A549 (cell line): ENCODE measurements at regions not wholly inside any gene's neighbourhood (a gene's known extent, or its start where the extent isn't known, plus 50 kb on each side); places are given as distances from the start of the nearest gene placed in this dataset.

Experiments used
- ATAC-seq, 2 experiments: fragments of 200-7000 bp in 1 of 2; fragments of >200 bp in 1 of 2; cut with Nextera tagmentation in 1 of 2; cut with Tn5 transposase in 1 of 2; 3 replicates each; pipeline versions ENCODE4 v1.8.0 to v1.9.1; 2018 to 2020; ENCODE audit warnings: mild to moderate bottlenecking in 1 of 2, moderate library complexity in 1 of 2
- CTCF ChIA-PET: fragments of 300-600 bp; sonication (Branson Sonifier 250); formaldehyde crosslinking; extraction: SDS; loops from one replicate; lab custom pipeline; 2021; ENCODE audit warnings: antibody characterized with exemption, inconsistent platforms; lab: Yijun Ruan, JAX
- POLR2A ChIA-PET: fragments of 350-600 bp; formaldehyde crosslinking; extraction: SDS; loops from one replicate; lab custom pipeline; 2021; ENCODE audit warnings: antibody characterized with exemption, inconsistent platforms; lab: Yijun Ruan, JAX
- DNase-seq, 2 experiments: peaks; one replicate each; pipeline versions ENCODE4 v3.0.0 to v3.0.0-alpha.2; 2011 to 2016; ENCODE audit warnings: low read depth in 1 of 2, low spot score in 1 of 2
- FAIRE-seq: peaks from 2 replicates; lab custom pipeline; 2011; peaks lifted over from hg19 to GRCh38; lab: Jason Lieb, UNC
- H3K27ac ChIP-seq, 2 experiments: fragments of >200 bp; sonication (Bioruptor Twin); formaldehyde crosslinking; 3 replicates each; pipeline ENCODE4 v1.5.1; 2016 to 2017
- H3K4me1 ChIP-seq: fragments of >200 bp; sonication (Bioruptor Twin); formaldehyde crosslinking; 3 replicates; pipeline ENCODE4 v1.6.1; 2016
- H3K4me2 ChIP-seq: fragments of >200 bp; sonication (Bioruptor Twin); formaldehyde crosslinking; 3 replicates; pipeline ENCODE4 v1.6.1; 2016
- H3K4me3 ChIP-seq: fragments of >200 bp; sonication (Bioruptor Twin); formaldehyde crosslinking; 3 replicates; pipeline ENCODE4 v1.5.1; 2016
- H3K9me3 ChIP-seq: fragments of >200 bp; sonication (Bioruptor Twin); formaldehyde crosslinking; 3 replicates; pipeline ENCODE4 v1.6.1; 2016
- BCL3 ChIP-seq: fragments of >200 bp; sonication (Bioruptor Twin); formaldehyde crosslinking; IDR thresholded peaks from 3 replicates; pipeline ENCODE4 v1.6.1; 2016
- CBX8 ChIP-seq: fragments of 200-600 bp; sonication (generic); IDR thresholded peaks from 2 replicates; pipeline ENCODE4 v1.6.1; 2016
- CHD2 ChIP-seq: fragments of 150-350 bp; IDR thresholded peaks from 2 replicates; pipeline ENCODE4 v1.6.1; 2014; ENCODE audit warnings: low read length; ENCODE audit not compliant: partially characterized antibody
- EHF ChIP-seq: fragments of 250-450 bp; sonication (Bioruptor Pico); IDR thresholded peaks from 2 replicates; pipeline ENCODE4 v1.5.0; 2020; ENCODE audit warnings: mild to moderate bottlenecking
- EHMT2 ChIP-seq: fragments of 200-600 bp; sonication (generic); IDR thresholded peaks from 2 replicates; pipeline ENCODE4 v1.6.1; 2016; ENCODE audit warnings: antibody characterized with exemption, low read depth, mild to moderate bottlenecking, moderate library complexity
- ELK1 ChIP-seq: fragments of 150-350 bp; IDR thresholded peaks from 2 replicates; pipeline ENCODE4 v1.6.1; 2014; ENCODE audit warnings: low read depth, mild to moderate bottlenecking, low read length
- ESRRA ChIP-seq: fragments of 150-350 bp; IDR thresholded peaks from 2 replicates; pipeline ENCODE4 v1.6.1; 2014; ENCODE audit warnings: mild to moderate bottlenecking, low read length, borderline replicate concordance
- FOSB ChIP-seq: fragments of 250-450 bp; sonication (Bioruptor Pico); IDR thresholded peaks from 2 replicates; pipeline ENCODE4 v1.5.0; 2020; ENCODE audit warnings: mild to moderate bottlenecking, moderate library complexity
- FOSL2 ChIP-seq, 2 experiments: fragments of 450-650 bp in 1 of 2; fragments of >200 bp in 1 of 2; sonication (Bioruptor Twin) in 1 of 2; formaldehyde crosslinking; IDR thresholded peaks; 2 replicates each; pipeline versions ENCODE4 v1.5.0 to v1.6.1; 2016 to 2020; ENCODE audit warnings: mild to moderate bottlenecking in 1 of 2, moderate library complexity in 1 of 2
- GATA3 ChIP-seq: IDR thresholded peaks from 2 replicates; pipeline ENCODE4 v1.6.1; 2012; ENCODE audit warnings: borderline replicate concordance
- HMGXB4 ChIP-seq: fragments of 250-450 bp; sonication (Bioruptor Pico); IDR thresholded peaks from 2 replicates; pipeline ENCODE4 v1.5.0; 2021; ENCODE audit warnings: mild to moderate bottlenecking, moderate library complexity, borderline replicate concordance
- HOXB5 ChIP-seq: fragments of 250-450 bp; sonication (Bioruptor Pico); IDR thresholded peaks from 2 replicates; pipeline ENCODE4 v1.5.0; 2020; ENCODE audit warnings: mild to moderate bottlenecking, moderate library complexity
- JUN ChIP-seq, 2 experiments: fragments of >200 bp; sonication (Bioruptor Twin); formaldehyde crosslinking; IDR thresholded peaks; 2 replicates in 1 of 2; 3 replicates in 1 of 2; pipeline ENCODE4 v1.6.1; 2016 to 2017
- MYC ChIP-seq: IDR thresholded peaks from 2 replicates; pipeline ENCODE4 v1.6.1; 2012; ENCODE audit warnings: mild to moderate bottlenecking, inconsistent platforms, low read length, improper control_type of control experiment, borderline replicate concordance
- NFE2L2 ChIP-seq: fragments of 150-350 bp; conservative IDR thresholded peaks from 2 replicates; pipeline ENCODE4 v1.6.1; 2014; ENCODE audit warnings: low read length
- PHF8 ChIP-seq: fragments of 200-600 bp; sonication (generic); IDR thresholded peaks from 2 replicates; pipeline ENCODE4 v1.6.1; 2016; ENCODE audit warnings: low read depth, mild to moderate bottlenecking, antibody characterized with exemption, moderate library complexity, borderline replicate concordance
- RAD21 ChIP-seq, 2 experiments: fragments of >200 bp in 1 of 2; sonication (Bioruptor Twin) in 1 of 2; formaldehyde crosslinking in 1 of 2; IDR thresholded peaks in 1 of 2; conservative IDR thresholded peaks in 1 of 2; 2 replicates in 1 of 2; 3 replicates in 1 of 2; pipeline ENCODE4 v1.6.1; 2012 to 2018; ENCODE audit warnings: inconsistent platforms in 1 of 2
- RARB ChIP-seq: fragments of 250-450 bp; sonication (Bioruptor Pico); IDR thresholded peaks from 2 replicates; pipeline ENCODE4 v1.8.0; 2021; ENCODE audit warnings: mild to moderate bottlenecking, moderate library complexity
- RFX5 ChIP-seq: fragments of 450-650 bp; IDR thresholded peaks from 2 replicates; pipeline ENCODE4 v1.7.1; 2014; ENCODE audit warnings: antibody characterized with exemption, mild to moderate bottlenecking, moderate library complexity
- SMC3 ChIP-seq: fragments of >200 bp; sonication (Bioruptor Twin); formaldehyde crosslinking; IDR thresholded peaks from 3 replicates; pipeline ENCODE4 v1.6.1; 2018; ENCODE audit warnings: inconsistent platforms
- SREBF2 ChIP-seq: fragments of 450-650 bp; IDR thresholded peaks from 2 replicates; pipeline ENCODE4 v1.6.1; 2014; ENCODE audit warnings: mild to moderate bottlenecking, moderate library complexity
- USF2 ChIP-seq: fragments of 450-650 bp; IDR thresholded peaks from 2 replicates; pipeline ENCODE4 v1.6.1; 2014; ENCODE audit warnings: antibody characterized with exemption
- ZFP36 ChIP-seq: fragments of 450-650 bp; IDR thresholded peaks from 2 replicates; pipeline ENCODE4 v1.6.1; 2014; ENCODE audit warnings: borderline replicate concordance; ENCODE audit not compliant: partially characterized antibody
- ZSCAN20 ChIP-seq: fragments of 250-450 bp; sonication (Bioruptor Pico); IDR thresholded peaks from 2 replicates; pipeline ENCODE4 v1.8.0; 2022; ENCODE audit warnings: mild to moderate bottlenecking, moderate library complexity
- WGBS: methylation state at CpG from one replicate; pipeline ENCODE4 v1.1.6; 2017; ENCODE audit errors: missing lambda C conversion rate; 5-methylcytosine and 5-hydroxymethylcytosine counted together

GRCh38 chr6:143586557-143586956, 75.0 kb upstream of the FUCA2 start:
- no peak overlapping the region for H3K4me2 ChIP-seq
- 97% methylated on average over 6 of the region's 6 CpGs for WGBS
- ATAC-seq (no peak), DNase-seq (no peak), FAIRE-seq (no peak)
- H3K27ac ChIP-seq: no peak overlapping the region
- H3K4me1 ChIP-seq: no peaks in the 10 kb centered on the region
- POLR2A ChIA-PET: no interaction called here
- no peaks in the 10 kb centered on the region for H3K9me3 ChIP-seq
- CTCF ChIA-PET: interaction anchor here (1.3 to 2.9 kb wide), 2 partner anchors 9 to 11 kb away, joined by 3 to 17 read pairs; no protein-coding TSS in a partner anchor
- TF ChIP-seq FOSB (no peak), NFE2L2 (no peak), SMC3 (no peak), SREBF2 (no peak), ZSCAN20 (CRISPR knock-in tag) (no peak)
- no peak overlapping the region for H3K4me3 ChIP-seq

- TF ChIP-seq FOSB: no peak
- TF ChIP-seq EHMT2: no peak
- no peak for TF ChIP-seq SREBF2
- TF ChIP-seq ESRRA: no peak
- TF ChIP-seq PHF8: no peak
- no peak for TF ChIP-seq USF2
- no peak for TF ChIP-seq ZFP36
- DNase-seq (no peak), ATAC-seq (no peak), FAIRE-seq (no peak)
- H3K27ac ChIP-seq: no peak overlapping the region
- H3K9me3 ChIP-seq: no peaks in the 10 kb centered on the region
- WGBS: 93% methylated on average over 4 of the region's 4 CpGs
- no peaks in the 10 kb centered on the region for H3K4me1 ChIP-seq
- ChIA-PET POLR2A (no interaction called here), CTCF (interaction anchor here (1.0 to 2.9 kb wide), 2 partner anchors 10 to 428 kb away, joined by 6 to 17 read pairs; no protein-coding TSS in a partner anchor)
- no peak overlapping the region for H3K4me2 ChIP-seq
- H3K4me3 ChIP-seq: no peak overlapping the region
Observed at GRCh38 chr6:143585716-143586115, 74.2 kb upstream of the FUCA2 start.

GRCh38 chr6:143585241-143585640, 73.7 kb upstream of the FUCA2 start:
- CTCF ChIA-PET: interaction anchor here (1.0 to 2.9 kb wide), 2 partner anchors 9 to 428 kb away, joined by 6 to 17 read pairs; no protein-coding TSS in a partner anchor
- no peak for TF ChIP-seq ESRRA
- TF ChIP-seq CBX8: no peak
- no peak for TF ChIP-seq RAD21 (conservative IDR thresholded peaks at IDR 0.05 in 1 of 2, IDR thresholded peaks at IDR 0.05 in 1 of 2)
- no peak for TF ChIP-seq CHD2
- no peak for TF ChIP-seq RFX5
- TF ChIP-seq HOXB5 (CRISPR knock-in tag): no peak
- TF ChIP-seq ZSCAN20 (CRISPR knock-in tag): no peak
- TF ChIP-seq RARB: no peak
- TF ChIP-seq JUN (IDR thresholded peaks at IDR 0.05): no peak
- TF ChIP-seq, all 56 proteins: peak for 0
- ATAC-seq (no peak), FAIRE-seq (no peak), DNase-seq (no peak)
- Histone ChIP-seq H3K4me3 (no peak overlapping the region), H3K27ac (no peak overlapping the region), H3K9me3 (no peaks in the 10 kb centered on the region), H3K4me1 (no peaks in the 10 kb centered on the region), H3K4me2 (no peak overlapping the region)
- WGBS: 93% methylated on average over 1 of the region's 1 CpG
- POLR2A ChIA-PET: no interaction called here

- ATAC-seq (no peak), DNase-seq (no peak), FAIRE-seq (no peak)
- ChIA-PET POLR2A (no interaction called here), CTCF (interaction anchor here (1.0 to 3.0 kb wide), 5 partner anchors 8 to 429 kb away, joined by 3 to 11 read pairs (median 3); no protein-coding TSS in a partner anchor)
- Histone ChIP-seq H3K9me3 (no peaks in the 10 kb centered on the region), H3K4me1 (no peaks in the 10 kb centered on the region), H3K4me2 (no peak overlapping the region), H3K27ac (no peak overlapping the region), H3K4me3 (no peak overlapping the region)
- WGBS: 98% methylated on average over 5 of the region's 5 CpGs
- TF ChIP-seq EHF (CRISPR knock-in tag) (no peak), ELK1 (no peak), HMGXB4 (CRISPR knock-in tag) (no peak), MYC (no peak), FOSB (no peak), BCL3 (no peak), ESRRA (no peak), FOSL2 (IDR thresholded peaks at IDR 0.05) (no peak), FOSL2 (CRISPR knock-in tag; IDR thresholded peaks at IDR 0.05) (no peak), GATA3 (no peak)
Observed at GRCh38 chr6:143583542-143584327, 72.2 kb upstream of the FUCA2 start.
